Breast epithelium (tissue), 4 donors: ENCODE measurements at regions not wholly inside any gene's neighbourhood (a gene's known extent, or its start where the extent isn't known, plus 50 kb on each side); places are given as distances from the start of the nearest gene placed in this dataset.

Source experiments
- DNase-seq, 2 donors: peaks; one replicate each; pipeline ENCODE4 v3.0.0-alpha.2; 2019; ENCODE audit warnings: low spot score in 2 of 2
- H3K27ac ChIP-seq, 2 donors: fragments of 200-600 bp; sonication (generic) in 1 of 2; one replicate each; pipeline ENCODE4 v1.5.1; 2016 to 2019; ENCODE audit warnings: mild to moderate bottlenecking in 1 of 2
- H3K27me3 ChIP-seq, 2 donors: fragments of 200-600 bp; sonication (generic) in 1 of 2; one replicate each; pipeline versions ENCODE4 v1.5.1 to v1.6.0; 2017 to 2019; ENCODE audit warnings: control low read depth in 1 of 2, mild to moderate bottlenecking in 1 of 2
- H3K36me3 ChIP-seq: fragments of 200-600 bp; one replicate; pipeline ENCODE4 v1.5.1; 2019
- H3K4me1 ChIP-seq, 2 donors: fragments of 200-600 bp; sonication (generic); one replicate each; pipeline ENCODE4 v1.5.1; 2016 to 2019; ENCODE audit warnings: control low read depth in 1 of 2
- H3K4me3 ChIP-seq, 3 donors: fragments of 200-600 bp; sonication (generic); 1 replicate in 2 of 3; 2 replicates in 1 of 3; pipeline ENCODE4 v1.5.1; 2016 to 2019; ENCODE audit warnings: mild to moderate bottlenecking in 3 of 3, moderate library complexity in 2 of 3
- H3K9me3 ChIP-seq, 2 donors: fragments of 200-600 bp; sonication (generic) in 1 of 2; one replicate each; pipeline ENCODE4 v1.5.1; 2016 to 2019; ENCODE audit warnings: control low read depth in 1 of 2
- CTCF ChIP-seq, 3 donors: fragments of 450-650 bp; IDR thresholded peaks; one replicate each; pipeline ENCODE4 v1.5.1; 2016 to 2017; ENCODE audit warnings: antibody characterized with exemption in 3 of 3, mild to moderate bottlenecking in 3 of 3, moderate library complexity in 3 of 3
- POLR2A ChIP-seq: fragments of 450-650 bp; IDR thresholded peaks from one replicate; pipeline ENCODE4 v1.6.1; 2016; ENCODE audit warnings: antibody characterized with exemption, mild to moderate bottlenecking, moderate library complexity
- POLR2AphosphoS5 ChIP-seq, 3 donors: sonication (generic); formaldehyde crosslinking; IDR thresholded peaks; one replicate each; pipeline ENCODE4 v1.6.1; 2017; ENCODE audit warnings: antibody characterized with exemption in 3 of 3
- intact Hi-C: fragments of 100-400 bp; cut with DNase I; formaldehyde crosslinking; loops from one replicate; pipeline ENCODE4 v1.15.1; 2023; ENCODE audit warnings: low total_unique reads

DNA sequence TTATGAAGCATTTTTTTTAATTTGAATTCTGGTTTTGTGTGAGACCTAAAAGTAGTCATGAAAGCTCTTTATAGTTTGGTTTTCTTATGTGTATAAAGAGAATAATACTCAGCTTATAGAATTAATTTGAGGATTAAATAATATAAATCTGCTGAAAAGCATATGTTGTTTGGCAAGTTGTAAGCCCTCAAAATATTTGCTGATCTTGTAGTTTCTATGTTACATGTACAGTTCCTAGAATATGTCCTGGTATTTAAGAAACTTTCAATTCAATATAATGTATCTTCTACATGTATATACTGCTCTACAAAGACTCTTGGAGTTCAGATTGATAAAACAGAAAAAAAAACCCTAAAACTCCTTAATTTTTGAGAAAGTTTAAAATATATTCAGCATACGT is 605.5 kb upstream of the FAM98A start:
- Histone ChIP-seq H3K36me3 (no peaks in the 10 kb centered on the region), H3K27ac (no peak overlapping the region), H3K27me3 (no peaks in the 10 kb centered on the region), H3K4me1 (no peaks in the 10 kb centered on the region), H3K9me3 (peaks cover 0 to 9% of the 10 kb centered on the region in 2 donors), H3K4me3 (no peak overlapping the region)
- intact Hi-C loops, result no loop called here
- DNase-seq, result no peak
- no peak for TF ChIP-seq POLR2A
- no peak for TF ChIP-seq CTCF (IDR thresholded peaks at IDR 0.05)
- TF ChIP-seq POLR2AphosphoS5 (IDR thresholded peaks at IDR 0.05), result no peak

GRCh38 chr2:34201099-34201498 is 602.0 kb upstream of the FAM98A start:
- Histone ChIP-seq H3K4me3 (no peak overlapping the region), H3K27me3 (no peaks in the 10 kb centered on the region), H3K4me1 (no peaks in the 10 kb centered on the region), H3K36me3 (no peaks in the 10 kb centered on the region), H3K9me3 (no peaks in the 10 kb centered on the region), H3K27ac (no peak overlapping the region)
- intact Hi-C loops, result no loop called here
- DNase-seq, result no peak
- TF ChIP-seq POLR2A (no peak), POLR2AphosphoS5 (IDR thresholded peaks at IDR 0.05) (no peak), CTCF (IDR thresholded peaks at IDR 0.05) (no peak)

DNA sequence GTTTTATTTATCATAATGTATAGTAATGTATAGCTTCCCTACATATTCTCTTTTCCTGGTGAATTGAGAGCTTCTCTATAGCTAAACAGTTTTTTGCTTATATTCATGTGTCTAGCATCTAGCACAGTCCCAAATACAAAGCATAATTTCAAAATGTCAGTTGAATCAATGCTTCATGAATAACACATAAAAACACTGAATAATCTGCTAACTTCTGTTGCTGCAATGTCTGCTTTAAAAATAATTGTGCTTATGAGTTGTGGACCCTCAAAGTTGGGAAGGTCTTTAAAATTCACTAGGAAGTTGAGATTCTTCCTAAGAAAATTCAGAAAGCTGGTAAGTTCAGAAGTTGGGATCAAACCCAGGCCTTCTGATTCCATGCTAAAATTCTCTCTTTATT is 600.9 kb upstream of the FAM98A start:
- no peak for TF ChIP-seq POLR2A
- TF ChIP-seq POLR2AphosphoS5 (IDR thresholded peaks at IDR 0.05), result no peak
- TF ChIP-seq CTCF (IDR thresholded peaks at IDR 0.05), result no peak
- no peak for DNase-seq
- Histone ChIP-seq H3K27ac (no peak overlapping the region), H3K9me3 (no peaks in the 10 kb centered on the region), H3K27me3 (no peaks in the 10 kb centered on the region), H3K4me3 (no peak overlapping the region), H3K4me1 (no peaks in the 10 kb centered on the region), H3K36me3 (no peaks in the 10 kb centered on the region)
- intact Hi-C loops, result no loop called here

DNA sequence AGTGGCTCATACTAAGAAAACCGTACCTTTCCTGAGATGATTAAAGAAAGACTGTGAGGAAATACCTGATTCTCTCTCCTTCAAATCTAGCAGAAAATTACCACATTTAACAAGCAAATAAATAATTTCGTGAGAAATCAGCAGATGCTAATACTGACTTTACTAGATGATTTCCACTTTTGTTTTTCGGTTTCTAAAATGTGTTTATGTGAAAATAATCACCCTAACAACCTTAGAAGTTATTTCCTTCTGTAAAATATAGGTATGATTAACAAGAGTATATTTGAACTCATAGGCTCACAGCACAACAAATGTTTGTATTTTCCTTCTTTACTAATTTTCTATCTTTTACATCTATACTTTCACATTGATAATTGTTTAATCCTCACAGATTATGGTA is 594.1 kb upstream of the FAM98A start:
- Histone ChIP-seq H3K4me3 (no peak overlapping the region), H3K4me1 (no peaks in the 10 kb centered on the region), H3K36me3 (no peaks in the 10 kb centered on the region), H3K27ac (no peak overlapping the region), H3K9me3 (no peaks in the 10 kb centered on the region), H3K27me3 (no peaks in the 10 kb centered on the region)
- no peak for TF ChIP-seq CTCF (IDR thresholded peaks at IDR 0.05)
- TF ChIP-seq POLR2A, result no peak
- DNase-seq, result no peak
- intact Hi-C loops, result no loop called here

- Histone ChIP-seq H3K4me3 (no peak overlapping the region), H3K36me3 (no peaks in the 10 kb centered on the region), H3K4me1 (no peaks in the 10 kb centered on the region), H3K27me3 (no peaks in the 10 kb centered on the region), H3K9me3 (no peaks in the 10 kb centered on the region), H3K27ac (no peak overlapping the region)
- TF ChIP-seq POLR2A, result no peak
- no peak for TF ChIP-seq POLR2AphosphoS5 (IDR thresholded peaks at IDR 0.05)
- TF ChIP-seq CTCF (IDR thresholded peaks at IDR 0.05), result no peak
- no peak for DNase-seq
- intact Hi-C loops, result no loop called here
Observed at GRCh38 chr2:34188464-34189303, 589.6 kb upstream of the FAM98A start.
